GM18951 (cell line): ENCODE measurements at regions not wholly inside any gene's neighbourhood (a gene's known extent, or its start where the extent isn't known, plus 50 kb on each side); places are given as distances from the start of the nearest gene placed in this dataset.
"Not testable (repeated sequence)": the region's sequence is repeated elsewhere in the genome, so short reads cannot be mapped to it uniquely, and the experiment has no call there.

ENCODE experiments used
- POLR2A ChIP-seq: IDR thresholded peaks from 4 replicates; pipeline ENCODE4 v1.6.1; 2011; ENCODE audit warnings: mild to moderate bottlenecking; ENCODE audit not compliant: insufficient read length, insufficient read depth; ENCODE audit errors: extremely low read depth
- in situ Hi-C: fragments of 300-500 bp; cut with MboI; formaldehyde crosslinking; loops from one replicate; pipeline ENCODE4 v1.12.0; 2022; ENCODE audit warnings: low sequenced_read_pairs, mixed read lengths, inconsistent platforms; ENCODE audit not compliant: unreplicated experiment

GRCh38 chr18:78433562-78433961, 546.1 kb upstream of the SALL3 start:
- in situ Hi-C loops = no loop called here
- no peak for TF ChIP-seq POLR2A

DNA sequence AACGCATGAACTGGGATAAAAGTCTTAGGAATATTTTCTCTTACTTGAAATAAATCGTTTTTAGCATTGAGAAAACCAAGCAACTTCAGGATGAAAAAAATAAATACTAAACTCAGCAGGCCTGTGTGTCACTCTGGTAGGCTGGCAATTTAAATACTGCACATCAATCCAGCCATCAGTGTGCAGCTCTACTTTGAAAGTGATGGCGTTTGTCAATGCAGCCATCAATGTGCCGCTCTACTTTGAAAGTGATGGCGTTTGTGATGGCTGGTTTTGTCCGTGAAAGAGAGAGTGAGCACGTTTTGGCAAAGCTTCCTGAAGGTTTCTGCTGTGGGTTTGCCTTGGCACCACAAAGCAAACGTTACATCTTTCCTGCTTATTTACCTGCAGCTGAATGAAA, 543.5 kb upstream of the SALL3 start:
- no peak for TF ChIP-seq POLR2A
- in situ Hi-C loops = no loop called here

- in situ Hi-C loops = not testable (repeated sequence)
These were observed 541.4 kb upstream of the SALL3 start for GRCh38 chr18:78438235-78438634.

GRCh38 chr18:78445880-78446279, 533.7 kb upstream of the SALL3 start:
- in situ Hi-C loops = no loop called here
- no peak for TF ChIP-seq POLR2A

DNA sequence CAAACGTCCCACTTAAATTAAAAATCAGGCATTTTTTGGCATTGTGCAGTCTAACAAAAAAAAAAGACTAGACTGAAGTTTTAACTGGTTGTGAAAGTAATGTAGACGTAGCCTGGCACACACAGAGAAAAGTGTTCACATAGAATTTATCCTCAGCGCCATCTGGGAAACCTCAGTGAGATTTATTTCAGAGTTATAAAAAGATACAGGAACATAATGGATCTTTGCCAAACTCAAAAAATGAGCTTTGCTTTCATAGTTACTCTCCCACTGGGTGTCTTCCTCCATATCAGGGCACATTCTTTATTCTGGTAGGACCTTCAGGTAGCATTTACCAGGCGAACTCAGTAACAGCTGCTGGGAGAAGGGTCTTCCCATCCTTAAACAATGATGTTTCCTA, 532.4 kb upstream of the SALL3 start:
- in situ Hi-C loops = no loop called here
- no peak for TF ChIP-seq POLR2A

- in situ Hi-C loops = no loop called here
- no peak for TF ChIP-seq POLR2A
These were observed 531.5 kb upstream of the SALL3 start for GRCh38 chr18:78448106-78448505.

GRCh38 chr18:78448591-78448990, 531.0 kb upstream of the SALL3 start:
- in situ Hi-C loops = no loop called here
- no peak for TF ChIP-seq POLR2A

GRCh38 chr18:78454221-78454620, 525.4 kb upstream of the SALL3 start:
- in situ Hi-C loops = no loop called here
- no peak for TF ChIP-seq POLR2A

GRCh38 chr18:78455386-78455785, 524.2 kb upstream of the SALL3 start:
- in situ Hi-C loops = no loop called here
- no peak for TF ChIP-seq POLR2A

DNA sequence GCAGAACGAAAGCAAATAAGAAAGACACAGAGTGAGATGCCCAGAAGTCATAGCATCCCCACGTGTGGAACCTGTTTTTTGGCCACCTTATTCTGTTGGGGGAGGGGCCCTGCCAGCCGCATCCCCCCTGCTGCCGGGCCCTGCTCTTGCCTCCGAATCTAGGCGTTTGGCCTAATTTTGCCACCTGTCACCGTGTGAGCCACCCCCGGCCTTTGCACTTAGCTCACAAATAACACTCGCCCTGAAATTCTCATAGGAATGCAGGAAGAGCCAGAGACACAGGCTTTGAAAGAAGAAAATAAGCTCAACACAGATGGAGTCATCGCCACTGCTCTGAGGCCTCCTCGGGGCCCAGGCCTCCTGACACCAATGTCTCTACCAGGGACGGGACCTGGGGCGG, 522.6 kb upstream of the SALL3 start:
- TF ChIP-seq POLR2A = no peak
- in situ Hi-C loops = no loop called here

- TF ChIP-seq POLR2A = no peak
- in situ Hi-C loops = no loop called here
These were observed 521.9 kb upstream of the SALL3 start for GRCh38 chr18:78457731-78458130.

- no peak for TF ChIP-seq POLR2A
- in situ Hi-C loops = no loop called here
These were observed 521.3 kb upstream of the SALL3 start for GRCh38 chr18:78458356-78458755.

GRCh38 chr18:78459668-78460067, 520.0 kb upstream of the SALL3 start:
- in situ Hi-C loops = no loop called here
- TF ChIP-seq POLR2A = no peak

DNA sequence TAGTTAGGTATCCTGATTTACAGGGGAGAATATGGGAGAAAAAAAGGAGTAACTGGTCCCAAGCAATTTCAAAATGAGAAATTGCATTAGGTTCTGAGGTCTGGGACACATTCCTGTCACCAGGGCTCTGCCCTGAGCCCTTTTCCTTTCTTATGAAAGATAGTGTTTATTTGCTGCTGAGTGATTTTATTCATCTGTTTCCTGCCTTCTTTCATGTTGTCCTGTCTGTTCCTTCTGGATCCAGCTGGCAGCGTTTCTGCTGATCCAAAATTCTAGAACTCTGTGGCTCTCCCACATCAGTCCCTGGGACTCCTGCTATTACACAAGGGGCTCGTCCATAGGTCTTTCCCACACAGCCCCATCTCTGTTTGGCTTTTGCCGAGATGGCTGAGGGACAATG, 519.1 kb upstream of the SALL3 start:
- TF ChIP-seq POLR2A = no peak
- in situ Hi-C loops = no loop called here

DNA sequence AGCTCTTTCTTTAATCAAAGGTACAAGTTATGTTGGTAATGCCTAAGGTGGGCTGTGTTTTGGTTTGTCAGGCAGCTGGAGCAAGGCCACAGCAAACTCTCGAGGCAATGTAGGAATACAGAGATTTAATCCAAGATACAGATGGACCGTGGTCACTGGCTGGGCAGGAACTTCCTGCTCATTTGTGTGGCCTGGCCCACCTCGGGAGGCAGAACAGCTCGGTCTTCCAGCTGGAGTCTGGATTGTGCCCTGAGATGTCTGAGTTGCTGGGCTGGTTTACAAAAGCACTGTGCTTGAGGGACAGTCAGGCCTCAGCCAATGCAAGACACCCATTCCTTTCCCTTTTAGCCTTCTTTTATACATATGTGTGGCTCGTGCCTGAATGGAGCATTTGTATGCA, 506.1 kb upstream of the SALL3 start:
- no peak for TF ChIP-seq POLR2A
- in situ Hi-C loops = no loop called here
